A549 (cell line): ENCODE measurements at regions not wholly inside any gene's neighbourhood (a gene's known extent, or its start where the extent isn't known, plus 50 kb on each side); places are given as distances from the start of the nearest gene placed in this dataset.

Source experiments
- ATAC-seq, 2 experiments: fragments of 200-7000 bp in 1 of 2; fragments of >200 bp in 1 of 2; cut with Nextera tagmentation in 1 of 2; cut with Tn5 transposase in 1 of 2; 3 replicates each; pipeline versions ENCODE4 v1.8.0 to v1.9.1; 2018 to 2020; ENCODE audit warnings: mild to moderate bottlenecking in 1 of 2, moderate library complexity in 1 of 2
- CTCF ChIA-PET: fragments of 300-600 bp; sonication (Branson Sonifier 250); formaldehyde crosslinking; extraction: SDS; loops from one replicate; lab custom pipeline; 2021; ENCODE audit warnings: antibody characterized with exemption, inconsistent platforms; lab: Yijun Ruan, JAX
- POLR2A ChIA-PET: fragments of 350-600 bp; formaldehyde crosslinking; extraction: SDS; loops from one replicate; lab custom pipeline; 2021; ENCODE audit warnings: antibody characterized with exemption, inconsistent platforms; lab: Yijun Ruan, JAX
- DNase-seq, 2 experiments: peaks; one replicate each; pipeline versions ENCODE4 v3.0.0 to v3.0.0-alpha.2; 2011 to 2016; ENCODE audit warnings: low read depth in 1 of 2, low spot score in 1 of 2
- FAIRE-seq: peaks from 2 replicates; lab custom pipeline; 2011; peaks lifted over from hg19 to GRCh38; lab: Jason Lieb, UNC
- H3K27ac ChIP-seq, 2 experiments: fragments of >200 bp; sonication (Bioruptor Twin); formaldehyde crosslinking; 3 replicates each; pipeline ENCODE4 v1.5.1; 2016 to 2017
- H3K4me1 ChIP-seq: fragments of >200 bp; sonication (Bioruptor Twin); formaldehyde crosslinking; 3 replicates; pipeline ENCODE4 v1.6.1; 2016
- H3K4me2 ChIP-seq: fragments of >200 bp; sonication (Bioruptor Twin); formaldehyde crosslinking; 3 replicates; pipeline ENCODE4 v1.6.1; 2016
- H3K4me3 ChIP-seq: fragments of >200 bp; sonication (Bioruptor Twin); formaldehyde crosslinking; 3 replicates; pipeline ENCODE4 v1.5.1; 2016
- H3K9me3 ChIP-seq: fragments of >200 bp; sonication (Bioruptor Twin); formaldehyde crosslinking; 3 replicates; pipeline ENCODE4 v1.6.1; 2016
- CBX2 ChIP-seq: fragments of 200-600 bp; sonication (generic); IDR thresholded peaks from 2 replicates; pipeline ENCODE4 v1.6.1; 2016; ENCODE audit warnings: low read depth, mild to moderate bottlenecking, borderline replicate concordance
- CEBPB ChIP-seq, 2 experiments: fragments of >200 bp in 1 of 2; sonication (Bioruptor Twin) in 1 of 2; formaldehyde crosslinking in 1 of 2; IDR thresholded peaks; 2 replicates each; pipeline ENCODE4 v1.6.1; 2012 to 2016
- EHMT2 ChIP-seq: fragments of 200-600 bp; sonication (generic); IDR thresholded peaks from 2 replicates; pipeline ENCODE4 v1.6.1; 2016; ENCODE audit warnings: antibody characterized with exemption, low read depth, mild to moderate bottlenecking, moderate library complexity
- ESRRA ChIP-seq: fragments of 150-350 bp; IDR thresholded peaks from 2 replicates; pipeline ENCODE4 v1.6.1; 2014; ENCODE audit warnings: mild to moderate bottlenecking, low read length, borderline replicate concordance
- FOSL2 ChIP-seq, 2 experiments: fragments of 450-650 bp in 1 of 2; fragments of >200 bp in 1 of 2; sonication (Bioruptor Twin) in 1 of 2; formaldehyde crosslinking; IDR thresholded peaks; 2 replicates each; pipeline versions ENCODE4 v1.5.0 to v1.6.1; 2016 to 2020; ENCODE audit warnings: mild to moderate bottlenecking in 1 of 2, moderate library complexity in 1 of 2
- HDAC2 ChIP-seq: fragments of 200-600 bp; sonication (generic); IDR thresholded peaks from 2 replicates; pipeline ENCODE4 v1.6.1; 2016
- HEYL ChIP-seq: fragments of 250-450 bp; sonication (Bioruptor Pico); IDR thresholded peaks from 2 replicates; pipeline ENCODE4 v1.8.0; 2021; ENCODE audit warnings: mild to moderate bottlenecking, moderate library complexity
- JUNB ChIP-seq: fragments of >200 bp; sonication (Bioruptor Twin); formaldehyde crosslinking; IDR thresholded peaks from 2 replicates; pipeline ENCODE4 v1.6.1; 2016
- KDM5A ChIP-seq: fragments of 200-600 bp; sonication (generic); IDR thresholded peaks from 2 replicates; pipeline ENCODE4 v1.6.1; 2016; ENCODE audit warnings: antibody characterized with exemption, mild to moderate bottlenecking
- MAFK ChIP-seq: fragments of 450-650 bp; IDR thresholded peaks from 2 replicates; pipeline ENCODE4 v1.6.1; 2014; ENCODE audit not compliant: partially characterized antibody
- MAZ ChIP-seq: fragments of 150-350 bp; IDR thresholded peaks from 2 replicates; pipeline ENCODE4 v1.6.1; 2014; ENCODE audit warnings: antibody characterized with exemption, low read depth, low read length, borderline replicate concordance
- NFE2L2 ChIP-seq: fragments of 150-350 bp; conservative IDR thresholded peaks from 2 replicates; pipeline ENCODE4 v1.6.1; 2014; ENCODE audit warnings: low read length
- NPAS2 ChIP-seq: fragments of 250-450 bp; sonication (Bioruptor Pico); IDR thresholded peaks from 2 replicates; pipeline ENCODE4 v1.8.0; 2022; ENCODE audit warnings: mild to moderate bottlenecking, moderate library complexity, borderline replicate concordance
- RARB ChIP-seq: fragments of 250-450 bp; sonication (Bioruptor Pico); IDR thresholded peaks from 2 replicates; pipeline ENCODE4 v1.8.0; 2021; ENCODE audit warnings: mild to moderate bottlenecking, moderate library complexity
- RCOR1 ChIP-seq: fragments of 150-350 bp; IDR thresholded peaks from 2 replicates; pipeline ENCODE4 v1.6.1; 2014; ENCODE audit warnings: antibody characterized with exemption, low read length, low read depth
- SMC3 ChIP-seq: fragments of >200 bp; sonication (Bioruptor Twin); formaldehyde crosslinking; IDR thresholded peaks from 3 replicates; pipeline ENCODE4 v1.6.1; 2018; ENCODE audit warnings: inconsistent platforms
- ZSCAN20 ChIP-seq: fragments of 250-450 bp; sonication (Bioruptor Pico); IDR thresholded peaks from 2 replicates; pipeline ENCODE4 v1.8.0; 2022; ENCODE audit warnings: mild to moderate bottlenecking, moderate library complexity
- WGBS: methylation state at CpG from one replicate; pipeline ENCODE4 v1.1.6; 2017; ENCODE audit errors: missing lambda C conversion rate; 5-methylcytosine and 5-hydroxymethylcytosine counted together
- TF ChIP-seq, protein P1 (sequence below): fragments of 250-450 bp; sonication (Bioruptor Pico); IDR thresholded peaks from 2 replicates; pipeline ENCODE4 v1.5.0; 2021; ENCODE audit warnings: mild to moderate bottlenecking, moderate library complexity, borderline replicate concordance
- TF ChIP-seq, protein P2 (sequence below): fragments of 450-650 bp; IDR thresholded peaks from 2 replicates; pipeline ENCODE4 v1.6.1; 2014; ENCODE audit warnings: antibody characterized with exemption

DNA sequence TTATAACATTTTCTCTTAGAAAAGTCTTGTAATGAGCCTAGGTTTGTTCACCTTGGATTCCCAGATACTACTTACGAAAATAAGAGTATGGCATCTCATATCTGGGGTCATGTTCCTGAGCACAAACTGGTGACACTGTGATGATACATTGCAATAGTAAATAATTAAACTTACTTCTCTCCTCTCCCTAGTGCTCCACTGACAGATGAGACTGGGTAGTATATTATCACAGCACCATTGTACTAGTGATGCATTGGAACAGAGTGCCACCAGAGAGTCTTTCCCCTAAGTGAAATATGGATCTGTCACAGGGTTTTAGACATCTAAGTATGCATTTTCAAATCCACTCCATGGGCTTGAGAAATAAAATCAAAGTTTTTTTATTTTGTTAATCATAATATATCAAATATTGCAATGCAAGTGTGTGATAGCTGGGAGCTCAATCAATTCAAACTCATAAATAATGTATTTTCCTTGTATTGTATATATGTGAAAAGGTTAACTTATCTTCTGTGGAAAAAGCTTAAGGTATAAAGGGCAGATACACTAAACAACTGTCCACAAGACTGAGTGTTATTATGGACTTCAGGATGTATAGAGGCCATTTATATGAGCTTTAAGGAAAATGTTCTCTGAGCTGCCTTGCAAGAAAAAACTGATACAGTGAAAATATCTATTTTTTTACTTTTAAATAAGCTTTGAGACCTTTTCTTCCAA is 275.5 kb downstream of the ZWINT start:
- H3K4me2 ChIP-seq: no peak overlapping the region
- H3K4me3 ChIP-seq: no peak overlapping the region
- no peak overlapping the region for H3K27ac ChIP-seq
- no peak for ATAC-seq
- H3K4me1 ChIP-seq: no peaks in the 10 kb centered on the region
- WGBS: 10% methylated on average over 1 of the region's 1 CpG
- ChIA-PET POLR2A (no interaction called here), CTCF (no interaction called here)
- FAIRE-seq: no peak
- TF ChIP-seq JUNB: no peak
- no peak for TF ChIP-seq SMC3
- TF ChIP-seq NPAS2 (CRISPR knock-in tag): no peak
- TF ChIP-seq RCOR1: no peak
- no peak for TF ChIP-seq KDM5A
- no peak for TF ChIP-seq CBX2
- TF ChIP-seq HEYL (CRISPR knock-in tag): no peak
- TF ChIP-seq, protein P1, sequence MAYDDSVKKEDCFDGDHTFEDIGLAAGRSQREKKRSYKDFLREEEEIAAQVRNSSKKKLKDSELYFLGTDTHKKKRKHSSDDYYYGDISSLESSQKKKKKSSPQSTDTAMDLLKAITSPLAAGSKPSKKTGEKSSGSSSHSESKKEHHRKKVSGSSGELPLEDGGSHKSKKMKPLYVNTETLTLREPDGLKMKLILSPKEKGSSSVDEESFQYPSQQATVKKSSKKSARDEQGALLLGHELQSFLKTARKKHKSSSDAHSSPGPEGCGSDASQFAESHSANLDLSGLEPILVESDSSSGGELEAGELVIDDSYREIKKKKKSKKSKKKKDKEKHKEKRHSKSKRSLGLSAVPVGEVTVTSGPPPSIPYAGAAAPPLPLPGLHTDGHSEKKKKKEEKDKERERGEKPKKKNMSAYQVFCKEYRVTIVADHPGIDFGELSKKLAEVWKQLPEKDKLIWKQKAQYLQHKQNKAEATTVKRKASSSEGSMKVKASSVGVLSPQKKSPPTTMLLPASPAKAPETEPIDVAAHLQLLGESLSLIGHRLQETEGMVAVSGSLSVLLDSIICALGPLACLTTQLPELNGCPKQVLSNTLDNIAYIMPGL (CRISPR knock-in tag): no peak
- TF ChIP-seq CEBPB (IDR thresholded peaks at IDR 0.05): no peak
- TF ChIP-seq ESRRA: no peak
- TF ChIP-seq FOSL2 (IDR thresholded peaks at IDR 0.05): no peak
- TF ChIP-seq FOSL2 (CRISPR knock-in tag; IDR thresholded peaks at IDR 0.05): no peak
- TF ChIP-seq MAFK: no peak
- no peaks in the 10 kb centered on the region for H3K9me3 ChIP-seq
- DNase-seq: no peak

DNA sequence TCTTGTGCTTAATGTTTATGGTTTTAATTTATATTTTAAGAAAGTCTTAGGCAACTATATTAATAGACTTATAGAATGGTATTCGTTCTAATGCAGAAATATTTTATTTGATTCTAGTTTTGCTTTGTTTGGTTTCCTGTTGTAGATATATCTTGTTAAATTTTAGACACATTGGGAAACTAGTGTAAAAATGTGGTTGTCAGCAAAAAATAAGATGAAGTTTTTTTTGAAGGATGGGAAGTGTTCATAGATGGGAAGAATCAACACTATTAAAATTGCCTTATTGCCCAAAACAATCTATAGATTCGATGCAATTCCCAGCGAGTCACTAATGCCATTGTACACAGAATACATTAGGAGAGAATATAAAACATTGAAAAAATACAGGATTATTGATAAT is 278.9 kb downstream of the ZWINT start:
- no peak overlapping the region for H3K27ac ChIP-seq
- CTCF ChIA-PET: no interaction called here
- TF ChIP-seq EHMT2 (no peak), MAFK (peak; percentile 80)
- TF ChIP-seq, protein P2, sequence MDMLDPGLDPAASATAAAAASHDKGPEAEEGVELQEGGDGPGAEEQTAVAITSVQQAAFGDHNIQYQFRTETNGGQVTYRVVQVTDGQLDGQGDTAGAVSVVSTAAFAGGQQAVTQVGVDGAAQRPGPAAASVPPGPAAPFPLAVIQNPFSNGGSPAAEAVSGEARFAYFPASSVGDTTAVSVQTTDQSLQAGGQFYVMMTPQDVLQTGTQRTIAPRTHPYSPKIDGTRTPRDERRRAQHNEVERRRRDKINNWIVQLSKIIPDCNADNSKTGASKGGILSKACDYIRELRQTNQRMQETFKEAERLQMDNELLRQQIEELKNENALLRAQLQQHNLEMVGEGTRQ: no peak
- TF ChIP-seq, all 56 proteins: peak for 1
- no peak overlapping the region for H3K4me3 ChIP-seq
- POLR2A ChIA-PET: no interaction called here
- FAIRE-seq (no peak), DNase-seq (no peak), ATAC-seq (no peak)
- no peaks in the 10 kb centered on the region for H3K4me1 ChIP-seq
- no peaks in the 10 kb centered on the region for H3K9me3 ChIP-seq
- H3K4me2 ChIP-seq: no peak overlapping the region
- WGBS: 13% methylated on average over 3 of the region's 3 CpGs

DNA sequence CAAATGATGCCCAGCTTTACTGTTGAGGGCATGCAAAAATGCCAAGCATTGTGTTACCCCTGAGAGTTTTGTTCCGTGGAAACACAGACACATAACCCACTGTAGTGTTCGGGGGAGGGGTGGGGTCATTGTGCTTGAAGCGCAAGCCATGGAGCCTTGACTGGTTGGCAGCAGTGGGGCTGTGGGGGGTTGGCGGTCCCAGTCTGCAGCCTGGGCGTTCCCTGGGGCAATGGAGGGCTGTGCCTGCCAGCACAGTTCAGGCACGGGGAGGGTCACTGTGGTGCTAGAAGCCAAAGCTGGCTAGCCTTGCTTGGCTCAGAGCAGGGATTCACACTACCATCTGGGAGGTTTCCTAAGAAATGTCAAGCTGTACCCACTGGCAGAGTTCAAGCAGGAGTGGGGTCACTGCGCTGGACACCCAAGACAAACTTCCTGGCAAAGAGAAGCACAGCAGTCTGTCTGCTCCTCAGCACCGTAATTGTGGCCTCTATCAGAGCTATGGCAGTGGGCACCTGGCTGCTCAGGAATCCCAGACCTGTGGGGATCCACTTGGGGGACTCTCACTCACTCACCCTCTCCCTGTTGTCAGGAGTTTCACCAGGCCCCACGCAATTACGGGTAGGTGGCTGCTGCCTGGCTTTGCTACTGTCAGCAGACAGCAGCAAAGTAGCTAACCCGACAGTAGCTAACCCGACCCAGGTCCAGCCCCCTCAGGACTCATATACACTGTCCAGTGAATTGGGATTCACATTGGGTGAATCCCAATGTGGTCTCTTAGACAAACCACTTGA is 292.4 kb downstream of the ZWINT start:
- Histone ChIP-seq H3K4me3 (no peak overlapping the region), H3K4me1 (no peaks in the 10 kb centered on the region), H3K9me3 (peaks cover 2% of the 10 kb centered on the region; the same call in 1 of the 3 replicates), H3K4me2 (no peak overlapping the region), H3K27ac (no peak overlapping the region)
- ChIA-PET CTCF (no interaction called here), POLR2A (no interaction called here)
- ATAC-seq (no peak), FAIRE-seq (no peak), DNase-seq (no peak)
- 40% methylated on average over 10 of the region's 12 CpGs for WGBS
- TF ChIP-seq MAZ: no peak
- no peak for TF ChIP-seq MAFK
- TF ChIP-seq NFE2L2: no peak
- TF ChIP-seq RARB (CRISPR knock-in tag): no peak
- no peak for TF ChIP-seq ZSCAN20 (CRISPR knock-in tag)
- TF ChIP-seq HDAC2: no peak
